PFSK-1 (cell line): ENCODE measurements at regions not wholly inside any gene's neighbourhood (a gene's known extent, or its start where the extent isn't known, plus 50 kb on each side); places are given as distances from the start of the nearest gene placed in this dataset.

Source experiments
- FOXP2 ChIP-seq: optimal IDR thresholded peaks from 2 replicates; pipeline ENCODE3; 2011; ENCODE audit warnings: borderline replicate concordance, control low read depth, inconsistent platforms; ENCODE audit not compliant: insufficient read depth; ENCODE audit errors: extremely low read length, extremely low read depth
- POLR2AphosphoS5 ChIP-seq: IDR thresholded peaks from 2 replicates; pipeline ENCODE4 v1.6.1; 2012; ENCODE audit warnings: low read depth, mild to moderate bottlenecking, control low read depth, low read length, moderate library complexity
- REST ChIP-seq, 2 experiments: IDR thresholded peaks; 2 replicates each; pipeline versions ENCODE4 v1.6.1 to v1.8.0; 2011 to 2012; ENCODE audit warnings: low read depth in 2 of 2, low read length in 2 of 2, control low read depth in 1 of 2, inconsistent platforms in 1 of 2, mild to moderate bottlenecking in 1 of 2, moderate library complexity in 1 of 2; ENCODE audit not compliant: insufficient read depth in 1 of 2
- SIN3A ChIP-seq: IDR thresholded peaks from 2 replicates; pipeline ENCODE4 v1.6.1; 2012; ENCODE audit warnings: mild to moderate bottlenecking, low read length, moderate library complexity, borderline replicate concordance; ENCODE audit not compliant: insufficient read depth
- TAF1 ChIP-seq: IDR thresholded peaks from 2 replicates; pipeline ENCODE4 v1.6.1; 2012; ENCODE audit warnings: low read length, control low read depth, borderline replicate concordance; ENCODE audit not compliant: insufficient read depth

DNA sequence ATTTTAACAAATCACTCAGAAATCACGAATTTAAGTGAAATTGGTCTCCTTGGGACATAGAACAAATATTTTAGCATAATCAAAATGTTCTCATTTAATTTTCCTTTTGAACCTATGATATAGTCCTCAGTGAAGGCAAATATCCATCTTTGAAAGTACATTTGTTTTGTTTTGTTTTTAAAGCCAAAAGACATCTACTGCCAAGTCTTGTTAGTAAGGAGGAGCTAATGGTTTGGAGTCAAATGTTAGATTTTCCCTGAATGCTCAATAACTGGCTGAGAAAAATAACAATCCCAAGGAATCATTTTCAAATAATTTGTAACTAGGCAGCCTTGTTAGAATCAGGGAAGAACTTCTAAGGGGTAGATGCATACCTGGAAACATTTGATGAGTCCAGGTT is 302.9 kb upstream of the MAF start:
- TF ChIP-seq FOXP2 (no peak), SIN3A (no peak), POLR2AphosphoS5 (no peak), REST (IDR thresholded peaks at IDR 0.05; ENCODE audit: insufficient read depth in 1 of 2, low read depth in 2 of 2, low read length in 2 of 2) (no peak), TAF1 (no peak)

DNA sequence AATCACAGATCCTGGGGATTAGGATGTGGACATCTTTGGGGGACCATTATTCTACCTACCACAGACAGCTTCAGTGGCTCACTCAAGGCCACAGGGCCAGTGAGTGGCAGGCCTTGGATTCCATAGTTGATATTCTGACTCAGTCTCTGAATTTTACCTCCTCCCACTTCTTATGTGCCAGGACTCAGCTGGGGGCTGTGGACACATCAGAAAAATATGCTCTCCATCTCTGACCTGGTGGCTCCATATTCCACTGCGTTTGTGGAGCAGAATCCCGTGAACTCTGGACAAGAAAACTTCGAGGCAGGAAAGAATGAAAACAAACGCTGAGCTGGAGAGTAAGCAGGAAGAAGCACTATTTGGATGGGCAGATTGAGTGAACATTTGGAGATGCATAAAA is 301.8 kb upstream of the MAF start:
- TF ChIP-seq REST (IDR thresholded peaks at IDR 0.05; ENCODE audit: insufficient read depth in 1 of 2, low read depth in 2 of 2, low read length in 2 of 2) = no peak
- TF ChIP-seq TAF1 = no peak
- TF ChIP-seq POLR2AphosphoS5 = no peak
- no peak for TF ChIP-seq FOXP2
- TF ChIP-seq SIN3A = no peak

DNA sequence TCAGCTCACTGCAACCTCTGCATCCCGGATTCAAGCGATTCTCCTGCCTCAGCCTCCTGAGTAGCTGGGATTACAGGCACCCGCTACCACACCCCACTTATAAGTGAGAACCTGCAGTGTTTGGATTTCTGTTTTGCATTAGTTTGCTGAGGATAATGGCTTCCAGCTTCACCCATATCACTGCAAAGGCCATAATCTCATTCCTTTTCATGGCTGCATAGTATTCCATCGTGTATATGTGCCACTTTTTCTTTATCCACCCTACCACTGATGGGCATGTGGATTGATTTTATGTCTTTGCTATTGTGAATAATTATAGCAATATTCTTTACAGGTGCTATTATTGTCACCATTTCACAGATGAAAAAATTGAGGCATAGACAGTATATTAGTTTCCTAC is 301.0 kb upstream of the MAF start:
- TF ChIP-seq TAF1 = no peak
- TF ChIP-seq POLR2AphosphoS5 = no peak
- no peak for TF ChIP-seq FOXP2
- TF ChIP-seq SIN3A = no peak
- TF ChIP-seq REST (IDR thresholded peaks at IDR 0.05; ENCODE audit: insufficient read depth in 1 of 2, low read depth in 2 of 2, low read length in 2 of 2) = no peak

DNA sequence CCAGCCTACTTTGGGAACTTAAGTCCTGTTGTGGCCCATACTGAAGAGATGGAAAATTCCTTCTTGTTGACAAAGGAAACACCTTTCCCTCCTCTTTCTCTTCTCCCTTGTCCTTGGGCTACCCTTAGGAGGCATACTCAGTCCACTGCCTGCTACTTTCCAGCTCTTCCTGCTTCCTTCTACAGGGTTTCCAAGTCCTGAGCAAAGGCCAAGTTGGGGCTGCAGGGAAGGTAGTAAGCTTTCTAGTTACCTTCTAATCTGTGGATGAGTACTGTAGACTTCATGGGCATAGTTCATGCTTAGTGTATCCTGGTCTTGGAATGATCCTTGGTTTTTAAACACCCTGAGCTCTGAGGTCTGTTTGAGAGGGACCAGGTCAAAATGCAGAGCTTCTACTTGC is 299.2 kb upstream of the MAF start:
- TF ChIP-seq FOXP2 (no peak), TAF1 (no peak), REST (IDR thresholded peaks at IDR 0.05; ENCODE audit: insufficient read depth in 1 of 2, low read depth in 2 of 2, low read length in 2 of 2) (no peak), POLR2AphosphoS5 (no peak), SIN3A (no peak)

- no peak for TF ChIP-seq SIN3A
- no peak for TF ChIP-seq POLR2AphosphoS5
- TF ChIP-seq FOXP2 = no peak
- no peak for TF ChIP-seq REST (IDR thresholded peaks at IDR 0.05; ENCODE audit: insufficient read depth in 1 of 2, low read depth in 2 of 2, low read length in 2 of 2)
- no peak for TF ChIP-seq TAF1
Observed at GRCh38 chr16:79899316-79899715, 298.8 kb upstream of the MAF start.
